Central memory CD4-positive, alpha-beta T cell (primary cell): ENCODE measurements at regions not wholly inside any gene's neighbourhood (a gene's known extent, or its start where the extent isn't known, plus 50 kb on each side); places are given as distances from the start of the nearest gene placed in this dataset.

Experiments used
- DNase-seq: peaks from one replicate; pipeline ENCODE4 v3.0.0; 2022

DNA sequence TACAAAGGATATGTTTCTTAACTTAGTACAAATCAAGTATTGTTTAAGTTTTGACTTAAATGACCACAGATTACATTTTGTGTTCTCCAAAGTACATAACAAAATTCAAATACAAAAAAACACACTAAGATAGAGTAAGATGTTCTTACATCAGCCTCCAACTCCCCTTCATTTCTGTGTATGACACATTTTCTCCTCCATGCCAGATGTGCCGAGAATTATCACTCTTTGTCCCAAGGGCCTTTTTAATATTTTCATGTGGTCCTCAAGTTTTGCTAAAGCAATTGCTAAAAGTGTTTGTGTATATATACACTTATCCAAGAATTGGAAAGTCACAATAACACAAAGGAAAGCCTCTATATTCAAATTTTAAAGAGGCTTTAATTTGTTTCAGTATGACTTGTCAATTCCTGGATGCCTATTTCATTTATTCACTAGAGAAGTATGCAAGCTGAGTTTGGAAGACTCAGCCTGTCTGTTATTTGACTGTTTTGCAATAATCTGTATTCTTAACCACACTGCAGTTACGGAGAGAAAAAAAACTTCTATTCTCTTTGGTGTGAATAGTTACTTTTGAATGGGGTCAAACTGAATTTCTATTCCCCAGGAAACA lies 586.4 kb upstream of the SEMA3D start:
- no peak for DNase-seq

DNA sequence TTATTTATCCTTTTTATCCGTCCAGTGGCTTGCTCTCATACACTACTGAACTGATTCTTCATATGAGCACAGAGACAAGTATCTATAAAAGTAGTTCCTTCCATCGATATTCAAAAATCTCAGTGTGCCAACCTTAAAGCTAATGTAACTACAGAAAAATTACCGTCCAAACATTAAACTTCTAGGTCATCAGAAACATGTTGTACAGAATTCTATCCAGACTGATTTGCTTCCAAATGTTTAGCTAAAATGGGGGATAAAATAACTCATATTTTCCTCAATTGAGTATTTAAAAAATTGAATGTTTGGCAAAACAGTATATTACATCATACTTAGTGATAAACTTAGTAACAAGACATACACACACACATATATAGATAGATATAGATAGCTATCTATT lies 584.7 kb upstream of the SEMA3D start:
- no peak for DNase-seq

- no peak for DNase-seq
Observed at GRCh38 chr7:85770332-85770731, 583.5 kb upstream of the SEMA3D start.

- no peak for DNase-seq
Observed at GRCh38 chr7:85765698-85766298, 578.9 kb upstream of the SEMA3D start.

DNA sequence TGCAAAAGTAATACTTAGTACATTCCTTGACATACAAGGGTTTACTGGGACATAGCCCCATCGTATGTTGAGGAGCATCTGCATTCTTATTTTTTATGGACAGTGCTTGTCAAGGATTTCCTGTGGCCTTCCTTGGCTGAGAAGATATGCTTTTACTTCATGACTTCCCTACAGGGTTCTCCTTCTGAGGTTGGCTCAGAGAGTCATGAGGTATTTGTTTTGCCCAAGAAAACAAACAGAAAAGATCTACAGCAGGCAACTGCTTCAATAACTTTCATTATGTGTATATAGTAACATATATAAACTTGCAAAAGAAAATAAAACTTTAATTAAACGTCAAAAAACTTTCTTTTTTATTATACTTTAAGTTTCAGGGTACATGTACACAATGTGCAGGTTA lies 577.2 kb upstream of the SEMA3D start:
- DNase-seq: no peak

GRCh38 chr7:85757348-85757747 lies 570.5 kb upstream of the SEMA3D start:
- no peak for DNase-seq

DNA sequence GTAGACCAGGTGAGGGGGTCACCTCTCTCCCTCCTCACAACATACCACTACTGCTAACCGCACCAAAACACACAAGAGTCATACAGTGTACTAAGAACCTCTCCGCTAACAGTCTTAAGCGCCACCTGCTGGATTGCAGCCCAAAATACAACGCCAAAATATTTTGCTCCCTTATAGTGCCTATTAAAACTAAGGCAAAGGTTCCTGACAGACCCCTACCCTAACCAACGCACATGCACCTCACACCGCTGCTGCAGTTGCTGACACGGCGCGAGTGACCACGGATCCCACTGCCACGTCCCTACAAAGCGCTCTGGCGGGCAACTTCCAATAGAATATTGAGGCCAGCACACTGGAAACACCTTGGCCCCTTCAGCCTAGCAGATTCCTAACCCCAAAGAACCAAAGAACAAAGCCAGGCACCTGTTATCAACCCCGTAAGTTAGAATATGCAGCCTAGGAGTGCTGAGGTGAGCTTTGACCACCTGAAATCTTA lies 563.6 kb upstream of the SEMA3D start:
- DNase-seq: no peak

GRCh38 chr7:85749696-85750453 lies 563.0 kb upstream of the SEMA3D start:
- DNase-seq: no peak

- DNase-seq: no peak
Observed at GRCh38 chr7:85748861-85749260, 562.0 kb upstream of the SEMA3D start.

DNA sequence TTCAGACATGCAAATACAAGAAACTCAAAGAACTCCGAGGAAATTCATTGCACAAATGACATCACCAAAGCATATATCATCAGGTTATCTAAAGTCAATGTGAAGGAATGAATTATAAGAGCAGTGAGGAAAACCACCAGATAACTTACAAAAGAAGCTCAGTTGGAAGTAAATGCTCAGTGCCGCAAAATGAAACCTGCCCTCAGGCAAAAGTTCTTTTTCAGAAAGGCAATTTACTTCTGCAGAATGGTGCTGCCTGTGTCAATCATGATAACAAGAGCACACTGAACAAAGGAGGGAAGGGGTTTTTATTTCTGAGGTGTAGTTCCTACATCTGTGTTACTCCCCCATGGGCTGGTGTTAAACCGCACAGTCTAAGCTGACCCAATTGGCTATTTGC lies 550.6 kb upstream of the SEMA3D start:
- DNase-seq: no peak

GRCh38 chr7:85736085-85736484 lies 549.2 kb upstream of the SEMA3D start:
- no peak for DNase-seq

DNA sequence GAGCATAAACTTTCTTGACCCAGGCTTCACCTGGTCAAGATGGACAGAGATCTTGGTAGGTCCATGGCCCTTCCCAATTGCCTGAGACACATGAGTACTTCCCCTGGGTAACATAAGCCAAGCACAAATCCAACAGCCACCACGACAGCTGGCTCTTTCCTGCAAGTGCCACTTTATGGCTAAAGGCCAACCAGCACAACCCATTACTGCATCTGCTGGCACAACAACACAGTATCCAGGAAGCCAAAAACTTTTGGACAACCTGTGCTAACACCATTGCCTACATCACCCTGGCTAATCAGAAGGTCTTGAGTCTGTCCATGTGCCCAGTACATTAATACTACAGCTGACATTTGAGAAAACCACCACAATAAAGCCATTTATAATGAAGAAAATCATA lies 548.0 kb upstream of the SEMA3D start:
- DNase-seq: no peak

- DNase-seq: no peak
Observed at GRCh38 chr7:85733169-85733915, 546.5 kb upstream of the SEMA3D start.

DNA sequence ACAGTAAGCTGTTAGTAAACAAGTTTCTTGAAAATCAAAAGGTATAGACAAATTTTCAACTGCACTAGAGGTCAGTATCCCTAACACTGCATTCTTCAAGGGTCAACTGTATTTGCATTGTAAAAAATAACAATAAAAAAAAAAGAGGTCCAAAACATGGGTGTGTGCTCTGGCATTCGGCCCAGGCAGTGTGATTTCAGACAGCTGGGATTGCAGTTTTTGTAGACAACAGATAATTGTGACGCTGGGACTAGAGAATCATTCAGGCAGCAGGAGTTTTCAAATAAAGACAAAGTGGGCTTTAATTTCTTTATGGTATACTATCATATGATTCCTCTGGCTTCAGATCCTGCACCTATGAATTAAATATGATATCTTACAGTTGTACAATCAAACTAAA lies 543.2 kb upstream of the SEMA3D start:
- no peak for DNase-seq

DNA sequence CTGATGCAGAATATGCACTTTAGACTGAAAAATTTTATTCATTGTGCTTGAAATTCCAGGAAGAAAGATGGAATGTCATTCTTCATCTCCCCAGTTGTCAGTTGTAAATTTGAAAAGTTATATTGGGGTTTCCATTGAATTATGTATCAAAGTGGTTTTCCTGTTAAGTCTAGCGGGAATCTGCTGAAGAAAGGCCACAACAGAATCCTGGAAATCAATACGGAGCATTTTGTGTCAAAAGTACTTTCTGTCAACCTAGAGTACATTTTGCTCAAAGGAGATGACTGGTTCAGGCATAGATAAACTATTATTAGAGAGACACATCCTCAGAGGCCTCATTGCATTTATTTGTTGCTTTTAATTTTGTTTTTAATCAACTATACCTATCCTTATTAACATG lies 538.2 kb upstream of the SEMA3D start:
- DNase-seq: no peak

- DNase-seq: no peak
Observed at GRCh38 chr7:85719981-85720953, 533.4 kb upstream of the SEMA3D start.

DNA sequence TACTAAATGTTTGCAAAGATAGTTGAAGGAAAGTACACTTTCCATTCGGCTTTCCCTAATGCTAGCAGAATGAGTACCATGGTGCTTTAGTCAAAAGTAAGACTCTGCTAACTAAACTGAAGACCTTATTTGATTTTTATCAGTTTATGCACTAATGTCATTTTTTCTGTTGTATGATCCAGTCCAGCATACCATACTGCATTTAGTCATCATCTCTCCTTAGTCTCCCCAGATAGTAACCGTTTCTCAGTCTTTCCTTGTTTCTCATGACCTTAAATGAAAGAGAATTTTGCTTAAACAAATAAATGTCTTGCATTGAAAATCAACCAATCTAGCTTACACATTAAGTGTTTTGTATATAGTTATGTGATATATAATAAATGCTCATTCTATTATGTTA lies 529.5 kb upstream of the SEMA3D start:
- DNase-seq: no peak

DNA sequence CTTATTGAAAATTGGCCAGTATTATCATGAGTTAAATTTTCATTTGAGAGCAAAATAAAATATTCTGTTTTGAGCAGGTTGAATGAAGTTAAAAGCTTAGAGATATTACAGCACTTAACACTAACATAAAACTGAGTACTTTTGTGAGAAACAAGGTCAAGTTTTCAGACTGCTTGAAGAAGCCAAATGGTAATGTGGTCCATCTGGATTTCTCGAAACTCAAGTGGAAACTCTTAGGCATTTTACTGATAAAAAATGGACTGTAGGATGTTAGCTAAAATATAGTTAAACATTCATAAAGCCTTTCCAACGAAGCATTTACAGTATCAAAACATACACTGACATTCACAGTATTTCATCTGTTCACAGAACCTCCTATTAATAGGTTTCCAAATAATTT lies 528.1 kb upstream of the SEMA3D start:
- DNase-seq: no peak

GRCh38 chr7:85714043-85714578 lies 527.3 kb upstream of the SEMA3D start:
- no peak for DNase-seq

- DNase-seq: no peak
Observed at GRCh38 chr7:85713171-85713570, 526.3 kb upstream of the SEMA3D start.

DNA sequence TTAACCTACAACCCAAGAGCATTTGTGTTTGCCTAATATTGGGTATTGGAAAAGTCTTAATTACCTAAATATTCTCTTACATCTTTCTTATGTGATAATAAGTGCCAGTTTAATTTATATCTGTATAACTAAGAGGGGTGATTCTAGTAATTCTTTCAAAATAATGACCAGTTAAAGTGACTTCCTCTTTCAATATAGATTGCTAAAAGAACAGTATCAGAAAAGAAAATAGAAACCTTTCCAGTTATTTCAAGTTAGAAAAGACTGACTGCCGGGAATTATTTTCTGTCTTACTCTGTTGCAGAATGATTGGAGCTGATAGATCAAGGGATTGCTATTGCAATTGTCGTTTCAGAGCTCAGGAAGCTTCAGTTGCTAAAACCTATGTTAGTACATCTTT lies 525.0 kb upstream of the SEMA3D start:
- no peak for DNase-seq

DNA sequence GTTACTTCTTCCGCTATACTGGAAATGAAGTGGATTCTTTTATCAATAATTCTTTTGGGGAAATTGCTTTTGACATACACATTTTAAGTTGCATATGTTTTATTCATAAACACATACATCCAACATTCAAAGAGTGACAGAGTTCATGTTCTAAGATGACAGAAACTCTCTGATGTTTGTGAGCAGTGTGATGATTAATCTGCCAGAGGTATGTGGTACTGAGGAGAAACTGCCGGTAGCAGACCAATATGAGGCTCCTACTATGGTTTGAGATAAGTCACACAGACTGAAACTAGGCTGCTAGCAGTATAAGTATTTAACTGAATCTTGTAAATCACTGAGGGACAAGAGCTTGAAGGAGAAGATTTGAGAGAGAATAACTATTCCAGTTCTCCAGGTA lies 524.1 kb upstream of the SEMA3D start:
- DNase-seq: no peak
